ENCODE measurements at regions not wholly inside any gene's neighbourhood (a gene's known extent, or its start where the extent isn't known, plus 50 kb on each side); places are given as distances from the start of the nearest gene placed in this dataset.
A peak's percentile ranks its signal among the peaks of the same experiment; 100 is the strongest.

DNA sequence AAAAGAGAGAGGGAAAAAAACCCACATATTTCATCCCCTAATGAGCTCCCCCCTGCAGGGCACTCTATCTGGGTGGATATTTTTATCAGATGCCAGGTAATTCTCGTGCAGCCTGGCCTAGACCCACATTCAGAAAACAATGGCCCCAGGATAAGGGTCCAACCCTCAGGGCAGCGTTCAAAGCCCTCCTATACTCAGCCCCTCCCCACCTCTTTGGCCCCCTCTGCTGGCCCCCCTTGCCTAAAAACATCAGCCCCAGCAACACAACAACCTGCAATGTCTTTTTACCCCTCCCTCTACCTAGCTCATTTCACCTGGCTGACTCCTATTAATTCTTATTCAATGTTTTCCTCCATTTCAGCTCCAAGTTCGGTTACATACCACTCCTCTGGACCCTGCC, 145.4 kb upstream of the MED14 start:
- no peak overlapping the region for H3K14ac ChIP-seq (ENCODE audit: insufficient read length)
- H3K9me3 ChIP-seq (ENCODE audit: insufficient read depth in 2 of 2, low read depth in 1 of 2, low read length in 1 of 2), result no peaks in the 10 kb centered on the region
- no peak overlapping the region for H3K4ac ChIP-seq (replicated peaks; ENCODE audit: insufficient read length, low read depth, low read length)
- TF ChIP-seq CBX8 (IDR thresholded peaks at IDR 0.05; ENCODE audit: borderline replicate concordance, low read depth, low read length), result no peak
- TF ChIP-seq RAD21 (IDR thresholded peaks at IDR 0.05 in 1 of 2, conservative IDR thresholded peaks at IDR 0.05 in 1 of 2; ENCODE audit: low read depth in 2 of 2, low read length in 2 of 2), result peak in 1 of 2 experiments; percentile 16; a peak in 1 of 4 replicates
- H3K27ac ChIP-seq (ENCODE audit: low read depth, low read length), result no peak overlapping the region
- no peak overlapping the region for H3K23ac ChIP-seq (ENCODE audit: insufficient read length)
- no peak for FAIRE-seq
- H3K9ac ChIP-seq (replicated peaks in 1 of 4; ENCODE audit: extremely low read depth in 1 of 4, low read depth in 3 of 4, low read length in 3 of 4), result no peak overlapping the region
- H2BK12ac ChIP-seq (ENCODE audit: low read depth, low read length), result no peak overlapping the region
- H3K4me2 ChIP-seq (ENCODE audit: insufficient read depth in 1 of 2, low read depth in 2 of 2, low read length in 2 of 2), result no peak overlapping the region
- no peak overlapping the region for H2BK5ac ChIP-seq (ENCODE audit: low read depth, low read length)
- ChIA-PET CTCF (ENCODE audit: partially characterized antibody) (interaction anchor here (0.7 to 1.0 kb wide), 2 partner anchors 26 to 215 kb away, joined by 3 read pairs; no protein-coding TSS in a partner anchor), POLR2A (ENCODE audit: partially characterized antibody) (no interaction called here)
- H4K5ac ChIP-seq (ENCODE audit: insufficient read length, low read depth, low read length), result no peak overlapping the region
- no peak for DNase-seq (ENCODE audit: low read depth in 1 of 2, low spot score in 2 of 2)
- H3K4me1 ChIP-seq (replicated peaks in 1 of 4; ENCODE audit: control insufficient read depth in 3 of 4, insufficient read depth in 4 of 4, low read length in 3 of 4), result peaks cover 2 to 13% (median 8%) of the 10 kb centered on the region in 4 experiments; a peak in 4 of 7 replicates
- H3K36me3 ChIP-seq (ENCODE audit: control insufficient read depth in 2 of 4, insufficient read depth in 4 of 4, low read length in 3 of 4), result no peaks in the 10 kb centered on the region
- H4K20me1 ChIP-seq (replicated peaks in 1 of 2; ENCODE audit: control insufficient read depth in 1 of 2, insufficient read depth in 2 of 2, low read length in 2 of 2), result no peaks in the 10 kb centered on the region
- H3K79me2 ChIP-seq (ENCODE audit: control insufficient read depth in 1 of 2, insufficient read depth in 2 of 2, low read length in 2 of 2), result no peaks in the 10 kb centered on the region
- no peak overlapping the region for H2BK120ac ChIP-seq (replicated peaks; ENCODE audit: low read depth, low read length)
- H2AFZ ChIP-seq (ENCODE audit: low read length), result no peak overlapping the region
- 71% methylated on average over 3 of the region's 3 CpGs; no CpG with 5 or more reads in 1 of the 2 experiments for WGBS, 2 experiments (ENCODE audit: extremely low coverage in 1 of 2, insufficient coverage in 1 of 2, insufficient read length in 1 of 2, insufficient replicate concordance in 2 of 2, low coverage in 1 of 2, low lambda C conversion rate in 2 of 2, missing lambda C conversion rate in 1 of 2)
- H2AK5ac ChIP-seq (ENCODE audit: low read depth, low read length), result no peak overlapping the region
- H3K56ac ChIP-seq (replicated peaks; ENCODE audit: insufficient read length, low read depth, low read length), result no peak overlapping the region
- H3K27me3 ChIP-seq (replicated peaks in 1 of 4; ENCODE audit: control insufficient read depth in 3 of 4, extremely low read depth in 1 of 4, insufficient read depth in 3 of 4, low read length in 3 of 4), result no peaks in the 10 kb centered on the region
- H2BK20ac ChIP-seq (ENCODE audit: low read length), result peak overlapping the region; percentile 86; the same call in 1 of the 2 replicates
- H3K23me2 ChIP-seq (ENCODE audit: low read depth, low read length), result no peaks in the 10 kb centered on the region
- no peak overlapping the region for H4K91ac ChIP-seq (replicated peaks; ENCODE audit: insufficient read length, low read length)
- H3K18ac ChIP-seq (ENCODE audit: extremely low read depth, low read length), result no peak overlapping the region
- no peak overlapping the region for H4K8ac ChIP-seq (ENCODE audit: extremely low read depth, insufficient read depth, low read length)
- H3K4me3 ChIP-seq (ENCODE audit: extremely low read depth in 1 of 4, insufficient read depth in 2 of 4, low read depth in 3 of 4, low read length in 4 of 4), result no peak overlapping the region
- no peak overlapping the region for H2BK15ac ChIP-seq (ENCODE audit: low read length)
- no peaks in the 10 kb centered on the region for H3K79me1 ChIP-seq (ENCODE audit: low read depth, low read length)

Measured in H1 (cell line).